CD14-positive monocyte (primary cell): ENCODE measurements at regions not wholly inside any gene's neighbourhood (a gene's known extent, or its start where the extent isn't known, plus 50 kb on each side); places are given as distances from the start of the nearest gene placed in this dataset.

Experiments
- DNase-seq, 3 donors: peaks; one replicate each; pipeline ENCODE4 v3.0.0-alpha.2; 2011 to 2022
- H2AFZ ChIP-seq: 2 replicates; pipeline ENCODE4 v1.6.0; 2012; ENCODE audit warnings: mild to moderate bottlenecking, low read depth, low read length, inconsistent platforms; ENCODE audit not compliant: insufficient read depth, poor library complexity, severe bottlenecking
- H3K27ac ChIP-seq, 2 donors: 1 replicate in 1 of 2; 2 replicates in 1 of 2; pipeline ENCODE4 v1.5.1; 2012 to 2013; ENCODE audit warnings: low read length in 2 of 2, control low read depth in 1 of 2, inconsistent platforms in 1 of 2, low read depth in 1 of 2, mild to moderate bottlenecking in 1 of 2
- H3K27me3 ChIP-seq, 2 donors: one replicate each; pipeline versions ENCODE4 v1.6.0 to v1.6.1; 2011 to 2013; ENCODE audit warnings: low read length in 2 of 2; ENCODE audit not compliant: control insufficient read depth in 2 of 2, insufficient read depth in 2 of 2
- H3K36me3 ChIP-seq, 2 donors: replicated peaks in 1 of 2; 1 replicate in 1 of 2; 2 replicates in 1 of 2; pipeline versions ENCODE4 v1.5.1 to v1.6.1; 2012 to 2013; ENCODE audit warnings: low read length in 2 of 2, control low read depth in 1 of 2, inconsistent platforms in 1 of 2, mild to moderate bottlenecking in 1 of 2; ENCODE audit not compliant: insufficient read depth in 2 of 2, control insufficient read depth in 1 of 2
- H3K4me1 ChIP-seq, 2 donors: 1 replicate in 1 of 2; 2 replicates in 1 of 2; pipeline versions ENCODE4 v1.5.1 to v1.6.1; 2012 to 2013; ENCODE audit warnings: low read length in 2 of 2, control low read depth in 1 of 2, inconsistent platforms in 1 of 2, mild to moderate bottlenecking in 1 of 2, moderate library complexity in 1 of 2; ENCODE audit not compliant: insufficient read depth in 2 of 2, control insufficient read depth in 1 of 2
- H3K4me2 ChIP-seq: replicated peaks from 2 replicates; pipeline ENCODE3; 2012; ENCODE audit warnings: low read length, moderate library complexity, mild to moderate bottlenecking; ENCODE audit not compliant: poor library complexity, severe bottlenecking; ENCODE audit errors: extremely low read depth
- H3K4me3 ChIP-seq, 3 experiments: fragments of 200-600 bp in 1 of 3; sonication (generic) in 1 of 3; replicated peaks in 1 of 3; 1 replicate in 2 of 3; 2 replicates in 1 of 3; pipeline ENCODE4 v1.5.1; 2011 to 2013; ENCODE audit warnings: low read length in 3 of 3, mild to moderate bottlenecking in 3 of 3, control low read depth in 2 of 3, low read depth in 2 of 3, inconsistent platforms in 1 of 3, moderate library complexity in 1 of 3
- H3K79me2 ChIP-seq: 2 replicates; pipeline ENCODE4 v1.6.0; 2012; ENCODE audit warnings: mild to moderate bottlenecking, control low read depth, inconsistent platforms, low read length, moderate library complexity; ENCODE audit not compliant: insufficient read depth
- H3K9ac ChIP-seq: 2 replicates; pipeline ENCODE4 v1.6.0; 2017; ENCODE audit warnings: low read length, mild to moderate bottlenecking; ENCODE audit not compliant: insufficient read depth, poor library complexity, severe bottlenecking
- H3K9me3 ChIP-seq, 2 donors: replicated peaks in 1 of 2; 1 replicate in 1 of 2; 2 replicates in 1 of 2; pipeline versions ENCODE4 v1.5.1 to v1.6.1; 2012 to 2013; ENCODE audit warnings: low read length in 2 of 2, control low read depth in 1 of 2; ENCODE audit not compliant: control insufficient read depth in 1 of 2, insufficient read depth in 1 of 2
- H4K20me1 ChIP-seq: 2 replicates; pipeline ENCODE4 v1.6.0; 2012; ENCODE audit warnings: mild to moderate bottlenecking, low read length, control low read depth, moderate library complexity; ENCODE audit not compliant: insufficient read depth
- H3K27ac Mint-ChIP-seq, 7 donors: one replicate each; pipeline ENCODE4 v1.8.0; 2020; ENCODE audit warnings: mild to moderate bottlenecking in 7 of 7, mixed read lengths in 7 of 7, moderate library complexity in 6 of 7, inconsistent platforms in 2 of 7
- H3K27me3 Mint-ChIP-seq, 3 donors: one replicate each; pipeline ENCODE4 v1.8.0; 2021 to 2022; ENCODE audit warnings: low read depth in 3 of 3, mild to moderate bottlenecking in 3 of 3, mixed read lengths in 3 of 3, moderate library complexity in 3 of 3, inconsistent platforms in 1 of 3
- H3K36me3 Mint-ChIP-seq, 2 donors: one replicate each; pipeline ENCODE4 v1.8.0; 2020; ENCODE audit warnings: mixed read lengths in 2 of 2, inconsistent platforms in 1 of 2, mild to moderate bottlenecking in 1 of 2
- H3K4me1 Mint-ChIP-seq: one replicate; pipeline ENCODE4 v1.8.0; 2020; ENCODE audit warnings: mild to moderate bottlenecking, mixed read lengths
- H3K4me3 Mint-ChIP-seq, 2 donors: one replicate each; pipeline ENCODE4 v1.8.0; 2020; ENCODE audit warnings: mild to moderate bottlenecking in 2 of 2, mixed read lengths in 2 of 2, moderate library complexity in 1 of 2
- H3K9me3 Mint-ChIP-seq, 7 donors: one replicate each; pipeline ENCODE4 v1.8.0; 2020 to 2022; ENCODE audit warnings: mixed read lengths in 7 of 7, mild to moderate bottlenecking in 6 of 7, moderate library complexity in 6 of 7, inconsistent platforms in 2 of 7
- WGBS: methylation state at CpG from one replicate; pipeline ENCODE4 v1.1.5; 2013; ENCODE audit warnings: missing lambda C conversion rate; ENCODE audit not compliant: insufficient coverage; 5-methylcytosine and 5-hydroxymethylcytosine counted together
- intact Hi-C, 2 donors: fragments of 100-400 bp; cut with micrococcal nuclease; formaldehyde crosslinking; loops; one replicate each; pipeline versions ENCODE4 v1.15.0 to v1.15.1; 2023
- TF ChIP-seq, protein P1 (sequence below): fragments of 200-600 bp; IDR thresholded peaks from one replicate; pipeline ENCODE4 v1.8.0; 2022; ENCODE audit warnings: antibody characterized with exemption, mild to moderate bottlenecking

DNA sequence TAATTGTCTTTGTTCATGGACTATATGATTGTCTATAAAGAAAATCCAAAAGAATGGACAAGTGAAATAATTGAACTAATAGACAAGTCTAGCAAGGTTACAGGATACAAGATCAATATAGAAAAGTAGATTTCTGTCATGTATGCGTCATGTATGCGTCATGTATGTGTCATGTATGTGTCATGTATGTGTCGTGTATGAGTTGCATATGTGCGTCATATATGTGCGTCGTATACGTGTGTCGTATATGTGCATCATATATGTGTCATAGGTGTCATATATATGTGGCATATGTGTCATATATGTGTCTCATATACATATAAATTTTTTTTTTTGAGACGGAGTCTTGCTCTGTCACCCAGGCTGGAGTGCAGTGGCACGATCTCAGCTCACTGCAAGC is 516.8 kb downstream of the NOVA1 start:
- Histone ChIP-seq H3K27ac (no peak overlapping the region), H3K4me3 (no peak overlapping the region), H3K27me3 (no peaks in the 10 kb centered on the region), H3K79me2 (no peaks in the 10 kb centered on the region), H3K4me2 (no peak overlapping the region), H2AFZ (no peak overlapping the region), H4K20me1 (no peaks in the 10 kb centered on the region), H3K4me1 (no peaks in the 10 kb centered on the region), H3K36me3 (no peaks in the 10 kb centered on the region), H3K9me3 (peaks cover 0 to 2% of the 10 kb centered on the region in 2 donors), H3K9ac (no peak overlapping the region)
- no peak for DNase-seq
- Mint-ChIP-seq H3K4me1 (no peaks in the 10 kb centered on the region), H3K9me3 (peaks cover 0 to 4% (median 2%) of the 10 kb centered on the region in 7 donors), H3K4me3 (no peak overlapping the region), H3K27me3 (no peaks in the 10 kb centered on the region), H3K36me3 (no peaks in the 10 kb centered on the region), H3K27ac (no peak overlapping the region)
- intact Hi-C loops = no loop called here
- TF ChIP-seq, protein P1, sequence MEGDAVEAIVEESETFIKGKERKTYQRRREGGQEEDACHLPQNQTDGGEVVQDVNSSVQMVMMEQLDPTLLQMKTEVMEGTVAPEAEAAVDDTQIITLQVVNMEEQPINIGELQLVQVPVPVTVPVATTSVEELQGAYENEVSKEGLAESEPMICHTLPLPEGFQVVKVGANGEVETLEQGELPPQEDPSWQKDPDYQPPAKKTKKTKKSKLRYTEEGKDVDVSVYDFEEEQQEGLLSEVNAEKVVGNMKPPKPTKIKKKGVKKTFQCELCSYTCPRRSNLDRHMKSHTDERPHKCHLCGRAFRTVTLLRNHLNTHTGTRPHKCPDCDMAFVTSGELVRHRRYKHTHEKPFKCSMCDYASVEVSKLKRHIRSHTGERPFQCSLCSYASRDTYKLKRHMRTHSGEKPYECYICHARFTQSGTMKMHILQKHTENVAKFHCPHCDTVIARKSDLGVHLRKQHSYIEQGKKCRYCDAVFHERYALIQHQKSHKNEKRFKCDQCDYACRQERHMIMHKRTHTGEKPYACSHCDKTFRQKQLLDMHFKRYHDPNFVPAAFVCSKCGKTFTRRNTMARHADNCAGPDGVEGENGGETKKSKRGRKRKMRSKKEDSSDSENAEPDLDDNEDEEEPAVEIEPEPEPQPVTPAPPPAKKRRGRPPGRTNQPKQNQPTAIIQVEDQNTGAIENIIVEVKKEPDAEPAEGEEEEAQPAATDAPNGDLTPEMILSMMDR = no peak
- 80% methylated on average over 7 of the region's 10 CpGs for WGBS

DNA sequence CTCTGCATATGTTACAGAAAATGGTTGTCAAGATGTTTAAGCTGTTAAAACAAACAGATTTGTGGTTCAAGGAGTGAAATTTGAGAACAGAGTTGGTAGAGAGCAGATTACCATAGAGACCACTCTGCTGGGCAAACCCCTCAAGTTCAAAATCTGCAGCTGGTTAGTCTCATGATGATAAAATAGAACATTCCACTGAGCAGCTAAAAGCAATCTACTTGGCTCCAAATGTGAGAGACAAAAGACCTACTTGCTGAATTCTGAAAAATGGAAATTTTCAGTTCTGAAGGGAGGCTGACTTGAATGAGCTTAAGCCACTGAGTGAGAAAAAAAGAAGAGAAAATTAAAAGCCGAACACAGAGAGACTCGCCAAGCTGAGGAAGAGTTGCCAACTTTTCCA is 519.3 kb downstream of the NOVA1 start:
- Mint-ChIP-seq H3K27ac (no peak overlapping the region), H3K36me3 (no peaks in the 10 kb centered on the region), H3K4me3 (no peak overlapping the region), H3K27me3 (no peaks in the 10 kb centered on the region), H3K9me3 (peaks cover 0 to 2% (median 0%) of the 10 kb centered on the region in 7 donors), H3K4me1 (no peaks in the 10 kb centered on the region)
- DNase-seq = no peak
- Histone ChIP-seq H3K4me2 (no peak overlapping the region), H3K4me3 (no peak overlapping the region), H3K27ac (no peak overlapping the region), H3K9me3 (no peaks in the 10 kb centered on the region), H2AFZ (no peak overlapping the region), H3K4me1 (no peaks in the 10 kb centered on the region), H3K79me2 (no peaks in the 10 kb centered on the region), H3K27me3 (no peaks in the 10 kb centered on the region), H3K9ac (no peak overlapping the region), H4K20me1 (no peaks in the 10 kb centered on the region), H3K36me3 (no peaks in the 10 kb centered on the region)
- WGBS = no CpG with 5 or more reads among the region's 2 CpGs
- intact Hi-C loops = no loop called here
- TF ChIP-seq, protein P1 = no peak
